Heart left ventricle (tissue), 13 donors: ENCODE measurements at regions not wholly inside any gene's neighbourhood (a gene's known extent, or its start where the extent isn't known, plus 50 kb on each side); places are given as distances from the start of the nearest gene placed in this dataset.

Experiments
- POLR2A ChIP-seq, 2 donors: fragments of 450-650 bp; IDR thresholded peaks; one replicate each; pipeline ENCODE4 v1.6.1; 2017; ENCODE audit warnings: antibody characterized with exemption in 2 of 2, mild to moderate bottlenecking in 2 of 2, moderate library complexity in 2 of 2
- TF ChIP-seq, protein P1 (sequence below), 12 donors: fragments of 200-600 bp; sonication (generic) in 4 of 12; IDR thresholded peaks; one replicate each; pipeline versions ENCODE4 v1.5.0 to v1.8.0; 2018 to 2022; ENCODE audit warnings: antibody characterized with exemption in 12 of 12, mild to moderate bottlenecking in 5 of 12
- donor health status: ischemic (EF 13 %, LVEDD 7.1; RV severe dilation, severe dysfunction).
- donor health status: DM: no; HTN: yes; CAD: no.
- donor health status: DM: no; HTN: no; CAD: no.
- donor health status: ischemic (EF 25% LVEDD 6.9; RV normal size, moderate dysfunction).
- donor health status: ischemic (EF 25% LVEDD 5.7; RV mildly dilated, moderate dysfunction).
- donor health status: ischemic (EF 35%, LVEDD 5.7; RV mildly dilated, moderate dysfunction).
- donor health status: nonischemic (EF 11% LVEDD 7.7; RV severe dilation, severe dysfunction).
- donor health status: DM: yes; HTN: yes; CAD: no.
- donor health status: PGD.
- donor health status: ischemic (EF 29% LVEDD 5.4; RV normal size, mild dysfunction).
- donor health status: nonischemic (EF 23%, LVEDD 6.1; RV moderate dilation, normal function).

DNA sequence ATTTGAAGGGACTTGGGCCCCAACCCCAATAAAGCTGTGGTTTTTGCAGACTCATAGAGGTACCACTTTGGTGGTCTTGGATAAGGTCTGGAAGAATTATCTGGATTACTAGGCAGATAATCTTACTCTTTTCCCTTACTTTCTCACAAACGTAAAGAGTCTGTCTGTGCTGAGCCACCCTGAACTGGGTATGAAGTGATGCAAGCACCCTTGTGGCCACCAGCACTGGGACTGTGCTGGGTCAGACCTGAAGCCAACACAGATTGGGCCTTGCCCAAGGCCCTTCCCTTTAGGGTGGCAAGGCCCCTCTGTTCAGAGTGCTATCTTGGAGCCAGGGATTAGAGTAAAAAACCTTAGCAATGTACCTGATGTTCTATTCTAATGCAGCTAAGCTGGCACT is 827.0 kb upstream of the RAB6C start:
- TF ChIP-seq, protein P1, sequence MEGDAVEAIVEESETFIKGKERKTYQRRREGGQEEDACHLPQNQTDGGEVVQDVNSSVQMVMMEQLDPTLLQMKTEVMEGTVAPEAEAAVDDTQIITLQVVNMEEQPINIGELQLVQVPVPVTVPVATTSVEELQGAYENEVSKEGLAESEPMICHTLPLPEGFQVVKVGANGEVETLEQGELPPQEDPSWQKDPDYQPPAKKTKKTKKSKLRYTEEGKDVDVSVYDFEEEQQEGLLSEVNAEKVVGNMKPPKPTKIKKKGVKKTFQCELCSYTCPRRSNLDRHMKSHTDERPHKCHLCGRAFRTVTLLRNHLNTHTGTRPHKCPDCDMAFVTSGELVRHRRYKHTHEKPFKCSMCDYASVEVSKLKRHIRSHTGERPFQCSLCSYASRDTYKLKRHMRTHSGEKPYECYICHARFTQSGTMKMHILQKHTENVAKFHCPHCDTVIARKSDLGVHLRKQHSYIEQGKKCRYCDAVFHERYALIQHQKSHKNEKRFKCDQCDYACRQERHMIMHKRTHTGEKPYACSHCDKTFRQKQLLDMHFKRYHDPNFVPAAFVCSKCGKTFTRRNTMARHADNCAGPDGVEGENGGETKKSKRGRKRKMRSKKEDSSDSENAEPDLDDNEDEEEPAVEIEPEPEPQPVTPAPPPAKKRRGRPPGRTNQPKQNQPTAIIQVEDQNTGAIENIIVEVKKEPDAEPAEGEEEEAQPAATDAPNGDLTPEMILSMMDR (IDR thresholded peaks at IDR 0.05) = no peak
- TF ChIP-seq POLR2A (IDR thresholded peaks at IDR 0.05) = no peak
